ENCODE measurements at regions not wholly inside any gene's neighbourhood (a gene's known extent, or its start where the extent isn't known, plus 50 kb on each side); places are given as distances from the start of the nearest gene placed in this dataset.
"Not testable (repeated sequence)": the region's sequence is repeated elsewhere in the genome, so short reads cannot be mapped to it uniquely, and the experiment has no call there.

DNA sequence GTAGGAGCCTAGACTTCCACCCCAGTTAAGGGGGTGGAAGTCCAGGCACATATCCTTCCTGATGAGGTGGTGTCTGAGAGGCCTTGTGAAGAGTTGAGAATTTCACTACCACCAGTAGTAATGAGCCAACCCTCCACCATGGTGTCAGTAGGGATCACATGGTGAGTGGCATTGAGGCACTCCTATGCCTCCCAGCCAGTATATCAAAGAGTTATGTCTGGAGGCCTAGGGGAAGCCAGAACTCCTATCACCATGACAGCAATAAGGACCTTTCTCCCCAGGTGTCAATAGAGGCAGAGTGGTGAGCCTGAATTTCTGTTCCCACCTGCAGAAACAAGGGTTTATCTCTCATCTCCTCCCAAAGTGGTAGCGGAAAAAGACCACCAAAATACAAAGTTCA, 106.6 kb upstream of the ADTRP start:
- no peak for TF ChIP-seq CTCF (IDR thresholded peaks at IDR 0.05; ENCODE audit: borderline replicate concordance, control extremely low read depth, extremely low read depth, insufficient read depth, missing control alignments)
- DNase-seq (ENCODE audit: low spot score), result no peak
- in situ Hi-C loops (cut with MboI; ENCODE audit: low sequenced_read_pairs, unreplicated experiment), result no loop called here

GRCh38 chr6:11883471-11883870, 104.9 kb upstream of the ADTRP start:
- in situ Hi-C loops (cut with MboI; ENCODE audit: low sequenced_read_pairs, unreplicated experiment), result not testable (repeated sequence)

DNA sequence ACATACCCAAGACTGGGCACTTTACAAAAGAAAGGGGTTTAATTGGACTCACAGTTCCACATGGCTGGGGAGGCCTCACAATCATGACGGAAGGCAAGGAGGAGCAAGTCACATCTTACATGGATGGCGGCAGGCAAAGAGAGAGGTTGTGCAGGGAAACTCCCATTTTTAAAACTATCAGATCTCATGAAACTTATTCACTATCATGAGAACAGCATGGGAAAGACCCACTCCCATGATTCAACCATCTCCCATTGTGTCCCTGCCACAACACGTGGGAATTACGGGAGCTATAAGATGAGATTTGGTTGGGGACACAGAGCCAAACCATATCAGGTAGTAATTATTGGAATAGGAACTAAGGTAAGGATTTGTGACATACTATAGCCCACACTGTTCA, 101.6 kb upstream of the ADTRP start:
- in situ Hi-C loops (cut with MboI; ENCODE audit: low sequenced_read_pairs, unreplicated experiment), result not testable (repeated sequence)

More at GRCh38 chr6:11883471-11883870, 104.9 kb upstream of the ADTRP start:
- DNase-seq (ENCODE audit: low spot score), result not testable (repeated sequence)

GRCh38 chr6:11878735-11879134, 100.1 kb upstream of the ADTRP start:
- no peak for TF ChIP-seq CTCF (IDR thresholded peaks at IDR 0.05; ENCODE audit: borderline replicate concordance, control extremely low read depth, extremely low read depth, insufficient read depth, missing control alignments)
- DNase-seq (ENCODE audit: low spot score), result no peak
- in situ Hi-C loops (cut with MboI; ENCODE audit: low sequenced_read_pairs, unreplicated experiment), result no loop called here

More for the DNA sequence above, 101.6 kb upstream of the ADTRP start:
- DNase-seq (ENCODE audit: low spot score), result not testable (repeated sequence)

GRCh38 chr6:11878029-11878428, 99.4 kb upstream of the ADTRP start:
- in situ Hi-C loops (cut with MboI; ENCODE audit: low sequenced_read_pairs, unreplicated experiment), result no loop called here
- no peak for DNase-seq (ENCODE audit: low spot score)
- TF ChIP-seq CTCF (IDR thresholded peaks at IDR 0.05; ENCODE audit: borderline replicate concordance, control extremely low read depth, extremely low read depth, insufficient read depth, missing control alignments), result no peak

DNA sequence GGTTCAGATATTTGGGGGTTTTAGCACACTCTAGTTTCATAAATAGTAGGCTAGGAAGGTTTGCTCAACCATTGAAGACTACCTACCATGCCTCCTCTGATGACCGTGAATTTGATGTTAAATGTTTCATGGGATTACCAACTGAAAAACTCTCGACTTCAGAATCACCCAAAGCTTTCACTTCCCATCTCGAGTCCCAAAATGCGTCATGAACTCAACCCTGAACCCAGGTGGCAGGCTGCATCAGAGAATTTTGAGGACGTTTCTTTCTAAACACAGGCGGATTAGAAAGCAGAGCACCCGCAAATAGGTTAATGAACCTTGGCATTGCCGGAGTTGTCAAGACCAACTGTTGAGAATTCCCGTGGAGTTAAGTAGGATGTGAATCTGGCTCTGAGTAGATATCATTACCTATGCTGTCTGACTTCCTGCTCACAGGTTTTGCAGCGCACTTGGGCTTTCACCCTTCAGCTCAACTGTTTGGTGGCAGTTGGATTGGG, 98.4 kb upstream of the ADTRP start:
- in situ Hi-C loops (cut with MboI; ENCODE audit: low sequenced_read_pairs, unreplicated experiment), result no loop called here
- TF ChIP-seq CTCF (IDR thresholded peaks at IDR 0.05; ENCODE audit: borderline replicate concordance, control extremely low read depth, extremely low read depth, insufficient read depth, missing control alignments), result no peak
- DNase-seq (ENCODE audit: low spot score), result peak; percentile 38

DNA sequence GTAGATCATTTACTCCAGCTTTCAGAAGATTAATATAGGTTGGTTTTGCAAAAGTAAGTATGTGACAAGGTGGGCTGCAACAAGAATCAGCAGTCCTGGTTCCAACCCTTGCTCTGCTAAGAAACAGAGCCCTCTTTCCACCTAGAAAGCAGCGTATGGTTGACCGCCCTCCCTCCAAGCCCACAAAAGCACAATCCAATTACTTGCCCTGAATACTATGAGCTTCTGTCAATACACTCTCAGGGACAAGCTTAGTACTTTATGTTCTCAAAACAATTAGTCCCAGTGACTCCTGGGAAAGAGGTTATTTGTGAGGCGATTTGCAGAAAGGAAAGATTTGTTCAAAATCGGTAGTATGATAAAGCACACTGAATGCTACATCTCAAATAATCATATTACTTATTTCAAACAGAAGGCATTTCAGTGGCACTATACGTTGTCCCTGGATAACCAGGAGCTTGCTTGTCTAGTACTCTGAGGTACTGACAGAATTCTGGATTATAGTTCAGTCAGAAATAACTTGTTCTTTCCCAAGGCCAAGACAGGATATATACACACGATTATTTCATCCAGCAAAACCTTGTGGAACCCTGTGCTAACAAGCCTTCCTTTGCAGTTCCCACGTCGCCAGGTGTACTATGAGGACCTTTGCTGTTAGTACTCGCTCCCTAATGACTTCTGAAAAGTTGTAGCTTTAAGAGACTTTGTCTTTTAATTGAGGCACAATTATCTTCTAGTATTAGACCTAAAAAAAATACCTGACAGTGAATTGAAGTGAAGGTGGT, 96.9 kb upstream of the ADTRP start:
- no peak for TF ChIP-seq CTCF (IDR thresholded peaks at IDR 0.05; ENCODE audit: borderline replicate concordance, control extremely low read depth, extremely low read depth, insufficient read depth, missing control alignments)
- in situ Hi-C loops (cut with MboI; ENCODE audit: low sequenced_read_pairs, unreplicated experiment), result no loop called here

More for the DNA sequence above, 96.9 kb upstream of the ADTRP start:
- DNase-seq (ENCODE audit: low spot score), result no peak
